GM13976 (cell line): ENCODE measurements at regions not wholly inside any gene's neighbourhood (a gene's known extent, or its start where the extent isn't known, plus 50 kb on each side); places are given as distances from the start of the nearest gene placed in this dataset.

Experiments used
- DNase-seq: peaks from one replicate; pipeline ENCODE4 v3.0.0; 2012; ENCODE audit warnings: low spot score
- CTCF ChIP-seq: IDR thresholded peaks from 2 replicates; pipeline ENCODE4 v1.5.1; 2012; ENCODE audit warnings: borderline replicate concordance, mild to moderate bottlenecking; ENCODE audit not compliant: insufficient read depth; ENCODE audit errors: extremely low read depth, missing control alignments, control extremely low read depth
- in situ Hi-C: fragments of 300-500 bp; cut with MboI; formaldehyde crosslinking; loops from one replicate; pipeline ENCODE4 v1.12.0; 2022; ENCODE audit warnings: low sequenced_read_pairs, mixed read lengths, inconsistent platforms; ENCODE audit not compliant: unreplicated experiment

DNA sequence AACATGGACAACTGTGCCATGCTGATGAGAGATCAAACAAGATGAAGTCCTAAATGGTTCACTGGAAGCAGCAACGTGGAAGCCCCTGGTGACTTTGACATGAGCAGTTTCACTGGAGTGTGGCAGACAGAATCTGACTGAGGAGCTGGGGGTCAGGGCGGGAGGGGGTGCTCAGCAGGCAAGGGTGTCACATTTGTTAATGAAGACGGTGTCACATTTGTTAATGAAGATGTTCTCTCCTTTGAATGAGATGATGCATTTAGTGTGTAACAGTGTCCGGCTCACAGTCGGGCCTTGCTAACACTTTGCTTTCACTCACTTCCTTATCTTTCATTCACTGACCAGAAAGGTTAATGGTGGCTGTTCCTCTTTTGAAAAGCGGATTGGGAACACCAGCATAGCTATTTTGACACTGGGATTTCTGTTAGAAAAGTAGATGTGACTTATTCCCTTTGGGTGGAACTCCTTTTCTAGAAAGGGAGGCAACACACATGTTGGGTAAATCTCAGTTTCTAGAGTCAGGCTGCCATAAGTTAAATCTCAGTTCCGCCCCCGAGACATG lies 693.7 kb downstream of the UQCRFS1 start:
- no peak for DNase-seq
- no peak for TF ChIP-seq CTCF
- in situ Hi-C loops: no loop called here

DNA sequence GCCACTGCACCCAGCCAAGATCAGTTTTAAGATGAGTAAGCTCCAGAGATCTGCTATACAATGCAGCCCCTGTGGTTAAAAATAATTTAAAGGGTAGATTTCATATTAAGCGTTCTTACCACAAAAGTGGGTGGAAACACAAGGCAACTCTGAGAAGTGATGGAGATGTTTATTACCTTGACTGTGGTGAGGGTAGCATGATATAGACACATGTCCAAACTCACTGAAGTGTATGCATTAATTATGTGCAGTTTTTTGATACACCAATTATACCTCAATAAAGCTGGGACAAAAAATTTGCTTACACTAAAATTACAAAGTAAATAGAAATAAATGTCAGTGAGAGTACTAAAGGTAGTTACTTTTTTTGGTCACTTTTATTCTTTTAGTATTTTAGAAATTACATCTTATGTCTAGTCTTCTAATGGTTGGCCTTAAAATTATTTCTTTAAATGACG lies 696.5 kb downstream of the UQCRFS1 start:
- TF ChIP-seq CTCF: no peak
- no peak for DNase-seq
- in situ Hi-C loops: no loop called here

DNA sequence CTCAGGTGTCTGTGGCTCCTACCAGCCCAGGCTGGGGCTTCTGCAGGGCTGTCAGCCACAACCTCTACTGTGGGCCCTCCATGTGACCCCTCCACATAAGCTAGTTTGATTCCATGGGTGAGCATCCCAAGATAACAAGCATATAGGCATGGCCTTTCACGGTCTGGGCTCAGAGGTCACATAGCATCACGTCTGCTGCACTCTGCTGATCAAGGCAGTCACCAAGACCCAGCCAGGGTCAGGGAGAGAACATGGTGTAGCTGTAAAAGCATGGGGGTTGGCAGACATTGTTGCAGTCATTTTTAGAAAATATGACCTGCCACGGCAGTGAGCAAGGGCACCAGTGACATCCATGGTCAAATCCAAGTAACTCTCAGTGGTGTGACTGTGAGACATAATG lies 698.8 kb downstream of the UQCRFS1 start:
- in situ Hi-C loops: no loop called here
- TF ChIP-seq CTCF: no peak

GRCh38 chr19:28511655-28512054 lies 701.3 kb downstream of the UQCRFS1 start:
- in situ Hi-C loops: no loop called here
- DNase-seq: no peak
- no peak for TF ChIP-seq CTCF

More for the DNA sequence above, 698.8 kb downstream of the UQCRFS1 start:
- no peak for DNase-seq

DNA sequence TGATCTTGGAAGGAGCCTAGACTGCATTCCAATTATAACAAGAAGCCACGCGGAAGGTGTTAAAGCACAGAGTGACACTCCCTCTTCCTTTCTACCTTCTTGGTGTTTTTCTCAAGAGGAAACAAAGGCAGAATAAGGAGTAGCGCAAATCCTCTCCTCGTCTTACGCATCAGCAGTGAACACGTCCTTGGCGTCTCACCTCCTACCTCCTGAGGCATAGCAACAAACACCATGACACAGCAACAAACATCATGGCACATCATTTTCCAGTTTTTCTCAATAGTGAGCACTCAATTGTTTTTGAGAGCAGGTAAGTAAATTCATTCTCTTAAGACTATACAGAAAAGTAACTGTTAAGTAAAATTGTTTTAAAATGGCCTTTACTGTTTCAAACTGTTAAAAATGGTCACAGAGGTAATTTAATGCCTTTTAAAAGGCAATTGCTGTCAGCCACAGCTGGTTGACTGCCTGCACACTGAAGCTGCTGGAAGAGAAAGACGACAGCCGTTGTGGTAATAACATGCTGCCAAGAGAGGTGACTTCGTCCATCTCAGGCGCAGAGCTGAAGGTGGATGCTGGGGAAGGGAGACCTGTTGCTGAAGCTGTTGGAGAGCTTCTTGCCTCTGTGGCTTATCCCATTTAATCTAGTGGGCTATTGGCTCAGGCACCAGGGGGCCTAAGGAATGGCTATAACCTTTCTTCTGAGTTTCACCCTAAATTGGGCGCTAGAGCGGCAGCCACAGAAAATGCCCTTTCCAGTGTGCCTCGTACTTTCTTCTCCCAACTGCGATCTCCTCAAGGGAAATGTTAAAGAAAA lies 703.7 kb downstream of the UQCRFS1 start:
- DNase-seq: no peak
- no peak for TF ChIP-seq CTCF
- in situ Hi-C loops: no loop called here

DNA sequence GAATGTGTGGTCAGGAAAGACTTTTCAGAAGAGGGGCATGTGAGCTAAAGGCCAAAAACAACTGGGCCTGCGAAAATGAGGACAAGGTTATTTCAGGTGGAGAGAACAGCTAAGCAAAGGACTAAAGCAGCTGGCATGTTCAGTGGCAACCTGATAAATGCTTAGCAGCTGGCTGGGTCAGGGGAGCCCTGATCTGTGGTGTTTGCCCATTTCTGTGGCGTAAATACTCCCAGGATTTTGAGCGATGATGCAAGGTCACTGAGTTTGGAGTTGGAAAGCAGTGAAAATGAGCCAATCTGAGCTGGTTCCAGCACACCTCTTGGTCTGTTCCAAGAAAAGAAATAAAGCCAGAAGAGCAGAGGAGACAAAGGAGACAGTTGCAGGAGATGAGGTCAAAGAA lies 704.3 kb downstream of the UQCRFS1 start:
- DNase-seq: no peak
- TF ChIP-seq CTCF: no peak
- in situ Hi-C loops: no loop called here
